ENCODE measurements at regions not wholly inside any gene's neighbourhood (a gene's known extent, or its start where the extent isn't known, plus 50 kb on each side); places are given as distances from the start of the nearest gene placed in this dataset.

DNA sequence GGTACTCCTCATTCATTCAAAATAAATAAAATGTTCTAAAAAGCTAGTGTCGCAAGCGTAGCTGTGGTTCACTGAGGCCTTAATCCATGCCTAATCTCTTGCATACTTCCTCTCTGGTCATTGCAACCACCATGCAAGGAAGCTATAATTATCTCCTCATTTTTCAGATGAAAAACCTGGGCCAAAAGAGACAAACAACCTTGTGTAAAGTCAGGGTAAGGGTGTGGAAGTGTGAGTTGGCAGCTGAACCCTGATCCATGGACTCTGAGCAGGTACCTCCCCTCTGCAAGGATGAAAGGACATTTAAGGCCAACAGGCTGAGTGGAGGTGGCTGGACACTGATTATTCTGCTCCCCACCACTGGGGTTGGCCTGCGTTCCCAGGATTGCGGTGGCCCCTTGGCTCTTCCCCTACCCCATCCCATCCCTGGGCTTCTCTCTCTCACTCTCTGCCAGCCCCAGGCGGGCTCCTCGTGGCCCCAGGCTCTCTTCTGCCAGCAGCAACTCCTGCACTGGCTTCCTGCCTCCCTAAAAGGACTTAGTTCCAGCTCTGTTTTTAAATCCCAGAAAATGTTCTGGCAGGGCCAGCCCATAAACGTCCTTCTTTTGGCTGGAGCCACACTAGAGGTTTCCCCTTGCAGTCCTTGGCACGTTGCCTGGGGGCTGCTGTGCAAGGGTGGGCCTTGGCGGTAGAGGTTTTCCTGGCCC, 72.0 kb upstream of the AFF3 start:
- Histone ChIP-seq H3K4me1 (no peaks in the 10 kb centered on the region), H2AFZ (no peak overlapping the region), H3K9ac (no peak overlapping the region), H3K4me2 (ENCODE audit: low read length) (no peak overlapping the region), H3K9me3 (ENCODE audit: control insufficient read depth, low read length) (no peaks in the 10 kb centered on the region), H3K36me3 (ENCODE audit: control insufficient read depth, insufficient read depth, low read length) (no peaks in the 10 kb centered on the region), H3K27me3 (ENCODE audit: control insufficient read depth, insufficient read depth, low read length) (no peaks in the 10 kb centered on the region), H3K79me2 (no peaks in the 10 kb centered on the region), H3K4me3 (ENCODE audit: low read depth, low read length) (no peak overlapping the region), H3K27ac (no peak overlapping the region)
- TF ChIP-seq, protein P1, sequence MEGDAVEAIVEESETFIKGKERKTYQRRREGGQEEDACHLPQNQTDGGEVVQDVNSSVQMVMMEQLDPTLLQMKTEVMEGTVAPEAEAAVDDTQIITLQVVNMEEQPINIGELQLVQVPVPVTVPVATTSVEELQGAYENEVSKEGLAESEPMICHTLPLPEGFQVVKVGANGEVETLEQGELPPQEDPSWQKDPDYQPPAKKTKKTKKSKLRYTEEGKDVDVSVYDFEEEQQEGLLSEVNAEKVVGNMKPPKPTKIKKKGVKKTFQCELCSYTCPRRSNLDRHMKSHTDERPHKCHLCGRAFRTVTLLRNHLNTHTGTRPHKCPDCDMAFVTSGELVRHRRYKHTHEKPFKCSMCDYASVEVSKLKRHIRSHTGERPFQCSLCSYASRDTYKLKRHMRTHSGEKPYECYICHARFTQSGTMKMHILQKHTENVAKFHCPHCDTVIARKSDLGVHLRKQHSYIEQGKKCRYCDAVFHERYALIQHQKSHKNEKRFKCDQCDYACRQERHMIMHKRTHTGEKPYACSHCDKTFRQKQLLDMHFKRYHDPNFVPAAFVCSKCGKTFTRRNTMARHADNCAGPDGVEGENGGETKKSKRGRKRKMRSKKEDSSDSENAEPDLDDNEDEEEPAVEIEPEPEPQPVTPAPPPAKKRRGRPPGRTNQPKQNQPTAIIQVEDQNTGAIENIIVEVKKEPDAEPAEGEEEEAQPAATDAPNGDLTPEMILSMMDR (IDR thresholded peaks at IDR 0.05), result no peak

DNA sequence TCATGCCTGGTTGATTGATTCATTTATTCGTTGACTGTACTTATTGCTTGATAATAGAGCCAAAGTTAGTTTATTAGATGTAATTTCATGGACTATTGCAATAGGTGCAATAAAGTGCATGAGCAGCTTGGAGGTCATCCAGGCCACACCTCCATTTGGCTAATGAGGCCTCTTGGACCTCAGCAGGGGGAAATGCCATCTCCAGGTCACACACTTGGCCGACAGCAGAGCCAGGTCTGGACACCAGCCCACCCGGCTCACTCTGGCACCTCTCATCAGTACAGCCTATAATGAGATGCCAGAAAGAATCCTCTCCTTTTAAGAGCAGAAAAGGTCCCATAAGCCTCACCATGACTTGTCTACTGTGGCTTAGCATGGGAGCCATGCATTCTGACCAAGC, 71.2 kb upstream of the AFF3 start:
- no peaks in the 10 kb centered on the region for H3K9me3 ChIP-seq (ENCODE audit: control insufficient read depth, low read length)
- H3K4me1 ChIP-seq, result no peaks in the 10 kb centered on the region
- no peaks in the 10 kb centered on the region for H3K27me3 ChIP-seq (ENCODE audit: control insufficient read depth, insufficient read depth, low read length)
- H3K79me2 ChIP-seq, result no peaks in the 10 kb centered on the region
- H3K4me2 ChIP-seq (ENCODE audit: low read length), result no peak overlapping the region
- TF ChIP-seq, protein P1 (IDR thresholded peaks at IDR 0.05), result no peak
- H3K4me3 ChIP-seq (ENCODE audit: low read depth, low read length), result no peak overlapping the region
- no peak overlapping the region for H3K27ac ChIP-seq
- no peak overlapping the region for H2AFZ ChIP-seq
- H3K9ac ChIP-seq, result no peak overlapping the region
- no peaks in the 10 kb centered on the region for H3K36me3 ChIP-seq (ENCODE audit: control insufficient read depth, insufficient read depth, low read length)

DNA sequence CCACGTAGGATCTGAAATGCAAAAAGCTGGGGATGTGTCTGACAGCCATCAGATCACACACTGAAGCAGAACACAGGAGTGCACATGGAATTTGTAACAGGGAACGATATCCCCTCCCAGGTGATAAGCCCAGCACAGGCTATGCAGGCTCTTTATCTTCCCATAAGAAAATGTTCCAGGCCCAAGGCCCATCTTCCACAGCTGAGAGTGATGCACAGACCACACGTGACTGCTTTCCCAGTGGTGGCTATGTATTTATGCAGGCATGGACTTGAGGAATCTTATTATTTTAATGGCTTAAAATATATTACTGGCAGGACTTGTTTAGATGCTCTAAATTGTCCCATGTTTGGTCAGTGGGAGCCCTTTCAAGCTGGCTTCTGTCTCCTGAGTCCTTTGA, 70.5 kb upstream of the AFF3 start:
- no peak overlapping the region for H3K27ac ChIP-seq
- H3K4me2 ChIP-seq (ENCODE audit: low read length), result no peak overlapping the region
- H2AFZ ChIP-seq, result no peak overlapping the region
- H3K36me3 ChIP-seq (ENCODE audit: control insufficient read depth, insufficient read depth, low read length), result no peaks in the 10 kb centered on the region
- H3K9me3 ChIP-seq (ENCODE audit: control insufficient read depth, low read length), result no peaks in the 10 kb centered on the region
- TF ChIP-seq, protein P1 (IDR thresholded peaks at IDR 0.05), result no peak
- H3K4me3 ChIP-seq (ENCODE audit: low read depth, low read length), result no peak overlapping the region
- H3K79me2 ChIP-seq, result no peaks in the 10 kb centered on the region
- no peaks in the 10 kb centered on the region for H3K4me1 ChIP-seq
- H3K27me3 ChIP-seq (ENCODE audit: control insufficient read depth, insufficient read depth, low read length), result no peaks in the 10 kb centered on the region
- H3K9ac ChIP-seq, result no peak overlapping the region

DNA sequence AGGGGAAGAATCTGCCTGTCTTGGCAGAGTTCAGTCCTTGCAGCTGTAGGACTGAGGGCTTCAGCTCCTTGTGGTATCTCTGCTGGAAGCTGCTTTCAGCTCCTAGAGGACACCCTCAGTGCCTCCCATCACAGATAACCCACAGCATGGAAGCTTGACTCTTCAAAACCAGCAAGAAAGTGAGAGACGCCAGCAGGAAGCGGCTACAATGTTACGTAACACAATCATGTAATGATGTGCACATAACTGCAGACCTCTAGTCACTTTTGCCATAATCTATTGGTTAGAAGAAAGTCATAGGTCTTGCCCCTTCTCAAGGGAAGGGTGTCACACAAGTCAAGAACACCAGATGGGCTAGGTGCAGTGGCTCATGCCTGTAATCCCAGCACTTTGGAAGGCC, 69.1 kb upstream of the AFF3 start:
- Histone ChIP-seq H3K79me2 (no peaks in the 10 kb centered on the region), H2AFZ (no peak overlapping the region), H3K27me3 (ENCODE audit: control insufficient read depth, insufficient read depth, low read length) (no peaks in the 10 kb centered on the region), H3K9ac (no peak overlapping the region), H3K4me3 (ENCODE audit: low read depth, low read length) (no peak overlapping the region), H3K9me3 (ENCODE audit: control insufficient read depth, low read length) (no peaks in the 10 kb centered on the region), H3K27ac (no peak overlapping the region), H3K4me1 (no peaks in the 10 kb centered on the region), H3K36me3 (ENCODE audit: control insufficient read depth, insufficient read depth, low read length) (no peaks in the 10 kb centered on the region), H3K4me2 (ENCODE audit: low read length) (no peak overlapping the region)
- TF ChIP-seq, protein P1 (IDR thresholded peaks at IDR 0.05), result no peak

DNA sequence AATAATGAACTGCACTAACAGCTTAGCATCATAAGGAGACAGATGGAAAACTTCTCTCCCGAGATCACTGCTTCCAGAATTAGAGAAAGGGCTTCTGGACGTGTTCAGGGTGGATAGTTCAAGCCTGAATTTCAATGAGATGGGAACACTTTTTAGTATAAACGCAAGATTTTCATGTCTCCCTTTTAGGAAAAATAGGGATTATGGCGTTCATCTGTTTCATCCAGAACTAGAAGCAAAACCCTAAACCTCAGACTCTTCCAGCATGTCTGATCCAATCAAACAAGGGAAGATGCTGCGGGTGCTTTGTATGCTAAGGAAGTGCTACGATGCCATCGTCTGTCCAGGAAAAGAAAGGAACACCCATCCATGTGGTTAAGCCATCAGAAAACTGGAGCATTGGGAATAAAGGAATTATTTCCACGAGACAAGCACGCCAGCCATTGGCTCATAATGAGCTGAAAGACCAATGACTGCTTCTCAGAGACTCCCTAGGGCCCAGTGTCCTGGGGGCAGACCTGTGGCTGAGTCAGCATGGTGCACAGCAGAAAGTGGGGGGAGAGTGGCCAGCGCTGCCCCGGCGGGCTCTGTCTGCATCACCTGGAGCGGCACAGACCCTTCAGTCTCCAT, 65.9 kb upstream of the AFF3 start:
- TF ChIP-seq, protein P1 (IDR thresholded peaks at IDR 0.05), result peak; percentile 11
- no peaks in the 10 kb centered on the region for H3K4me1 ChIP-seq

More for the DNA sequence above, 65.9 kb upstream of the AFF3 start:
- no peak overlapping the region for H3K9ac ChIP-seq
- H3K4me2 ChIP-seq (ENCODE audit: low read length), result no peak overlapping the region
- no peak overlapping the region for H3K4me3 ChIP-seq (ENCODE audit: low read depth, low read length)
- H2AFZ ChIP-seq, result no peak overlapping the region
- no peak overlapping the region for H3K27ac ChIP-seq
- H3K27me3 ChIP-seq (ENCODE audit: control insufficient read depth, insufficient read depth, low read length), result no peaks in the 10 kb centered on the region
- H3K79me2 ChIP-seq, result no peaks in the 10 kb centered on the region
- H3K9me3 ChIP-seq (ENCODE audit: control insufficient read depth, low read length), result no peaks in the 10 kb centered on the region
- H3K36me3 ChIP-seq (ENCODE audit: control insufficient read depth, insufficient read depth, low read length), result no peaks in the 10 kb centered on the region
